ENCODE measurements at regions not wholly inside any gene's neighbourhood (a gene's known extent, or its start where the extent isn't known, plus 50 kb on each side); places are given as distances from the start of the nearest gene placed in this dataset.
"Not testable (repeated sequence)": the region's sequence is repeated elsewhere in the genome, so short reads cannot be mapped to it uniquely, and the experiment has no call there.

DNA sequence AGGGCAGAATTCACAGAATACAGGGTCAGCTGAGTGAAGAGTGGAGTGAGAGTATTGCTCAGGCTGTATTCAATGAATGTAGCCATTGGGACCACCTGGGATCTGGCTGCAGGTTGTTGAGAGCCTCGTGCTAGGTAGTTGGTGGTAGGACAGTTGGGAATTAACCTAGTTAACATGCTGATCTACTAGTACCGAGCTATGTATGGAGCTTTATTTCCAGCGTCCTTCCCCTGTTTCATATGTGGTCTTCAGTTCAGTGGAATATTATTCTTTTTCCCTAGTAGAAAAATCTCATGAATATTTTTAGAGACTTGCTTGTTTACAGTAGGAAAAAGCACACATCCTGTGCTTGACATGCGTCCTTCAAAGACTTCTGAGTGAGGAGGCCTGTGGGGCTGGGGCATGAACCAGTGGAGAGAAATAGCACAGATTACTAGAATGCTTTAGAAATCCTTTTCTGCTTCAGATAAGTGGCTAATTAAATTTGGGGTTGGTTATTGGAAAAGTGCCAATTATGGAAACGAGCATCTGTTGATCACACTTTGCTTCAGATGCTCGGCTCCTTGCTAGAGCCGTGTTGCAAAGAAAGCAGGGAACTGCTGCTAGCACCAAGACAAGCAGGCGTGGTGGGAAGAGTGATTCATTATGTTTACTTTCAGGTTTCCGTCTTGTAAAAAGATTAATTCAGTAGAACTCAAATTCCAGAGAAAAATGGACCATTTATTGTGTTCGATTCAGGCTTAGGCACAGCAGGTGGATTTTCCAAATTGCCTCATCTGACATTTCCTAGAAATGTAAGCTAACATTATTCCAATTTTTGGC lies 53.6 kb downstream of the ARF6 start:
- no peak for DNase-seq (ENCODE audit: low read depth)

DNA sequence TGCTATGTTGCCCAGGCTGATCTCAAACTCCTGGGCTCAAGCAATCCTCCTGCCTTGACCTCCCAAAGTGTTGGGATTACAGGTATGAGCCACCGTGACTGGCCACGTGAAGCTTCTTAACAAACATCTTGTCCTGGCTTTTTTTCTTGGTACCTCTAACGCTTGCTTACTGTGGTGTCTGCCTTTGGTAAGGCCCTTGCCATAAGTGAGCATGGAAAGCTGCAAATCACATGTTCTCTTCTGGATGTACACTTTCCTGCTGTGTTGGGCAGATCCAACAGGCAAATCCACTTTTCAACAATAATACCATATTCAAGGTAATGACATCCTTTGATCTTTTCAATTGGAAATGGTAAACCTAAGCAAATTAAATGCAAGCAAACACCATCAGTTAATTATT lies 54.6 kb downstream of the ARF6 start:
- DNase-seq (ENCODE audit: low read depth): no peak

GRCh38 chr14:49950275-49951228 lies 57.7 kb downstream of the ARF6 start:
- DNase-seq (ENCODE audit: low read depth): no peak

DNA sequence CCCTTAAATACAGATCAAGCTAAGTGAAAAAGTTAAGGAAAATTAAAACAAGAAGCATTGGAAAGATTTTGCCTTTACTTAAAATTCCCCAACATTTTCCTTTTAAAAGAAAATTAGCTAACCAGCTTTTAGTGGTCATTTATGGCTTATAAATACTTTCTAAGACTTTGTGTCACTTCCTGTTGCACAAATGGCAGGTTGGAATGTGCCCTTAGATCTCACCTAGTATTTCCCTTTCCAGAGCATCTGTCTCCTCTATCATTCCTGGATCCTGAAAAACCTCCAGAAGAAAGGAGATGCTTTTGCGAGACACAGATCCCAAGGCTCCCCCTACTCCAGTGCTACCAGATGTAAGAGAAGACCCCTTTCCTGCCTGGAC lies 58.3 kb downstream of the ARF6 start:
- DNase-seq (ENCODE audit: low read depth): no peak

DNA sequence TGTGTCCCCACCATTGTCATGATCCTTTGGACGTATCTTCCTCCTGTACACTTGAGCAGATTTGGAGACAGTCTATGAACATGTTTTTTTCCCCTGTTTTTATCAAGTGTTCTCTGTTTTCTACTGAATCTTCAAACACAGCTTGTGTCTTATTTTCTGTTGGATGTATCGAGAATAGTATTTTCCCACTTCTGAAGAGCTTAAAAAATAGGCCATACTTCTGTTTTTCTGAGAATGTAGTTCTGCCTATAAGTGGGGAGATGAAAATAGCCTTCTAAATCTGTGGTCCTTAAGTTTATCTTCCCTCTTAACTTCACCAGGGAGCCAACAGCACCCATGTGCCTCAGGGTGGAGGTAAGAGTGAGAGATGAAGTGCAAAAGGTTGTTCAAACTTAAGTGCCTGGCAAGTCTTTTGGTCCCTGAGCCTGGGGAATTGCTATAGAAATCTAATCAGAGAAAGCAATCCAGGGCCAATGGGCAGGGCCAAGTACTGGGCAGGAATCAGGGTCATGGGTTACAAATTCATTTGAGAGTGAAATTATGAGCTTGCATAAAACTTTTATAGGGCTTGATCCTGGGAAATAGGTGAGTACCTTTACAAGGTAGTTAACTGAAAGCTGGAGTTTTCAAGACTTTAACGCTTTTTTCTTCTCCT lies 58.9 kb downstream of the ARF6 start:
- DNase-seq (ENCODE audit: low read depth): no peak

GRCh38 chr14:49953196-49953595 lies 60.3 kb downstream of the ARF6 start:
- DNase-seq (ENCODE audit: low read depth): no peak

GRCh38 chr14:49954171-49954631 lies 61.3 kb downstream of the ARF6 start:
- DNase-seq (ENCODE audit: low read depth): no peak

DNA sequence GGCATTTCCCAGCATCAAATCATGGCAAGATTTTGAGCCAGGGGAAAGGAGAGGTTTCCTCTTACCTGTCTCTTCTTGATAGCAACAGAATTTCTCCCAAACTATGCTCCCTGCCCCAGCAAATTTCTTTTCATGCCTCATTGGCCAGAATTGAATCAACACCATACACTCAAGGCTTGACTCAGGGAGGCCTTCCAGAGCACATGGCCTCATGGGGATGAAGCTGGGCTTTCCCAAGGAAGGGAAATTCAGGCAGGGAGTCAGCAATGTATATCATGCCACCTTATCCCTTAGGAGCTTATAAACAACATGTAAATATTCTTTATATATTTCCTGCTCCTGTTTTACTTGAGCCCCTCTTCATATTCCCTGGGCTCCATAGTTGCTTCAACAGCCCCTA lies 62.1 kb downstream of the ARF6 start:
- DNase-seq (ENCODE audit: low read depth): no peak

DNA sequence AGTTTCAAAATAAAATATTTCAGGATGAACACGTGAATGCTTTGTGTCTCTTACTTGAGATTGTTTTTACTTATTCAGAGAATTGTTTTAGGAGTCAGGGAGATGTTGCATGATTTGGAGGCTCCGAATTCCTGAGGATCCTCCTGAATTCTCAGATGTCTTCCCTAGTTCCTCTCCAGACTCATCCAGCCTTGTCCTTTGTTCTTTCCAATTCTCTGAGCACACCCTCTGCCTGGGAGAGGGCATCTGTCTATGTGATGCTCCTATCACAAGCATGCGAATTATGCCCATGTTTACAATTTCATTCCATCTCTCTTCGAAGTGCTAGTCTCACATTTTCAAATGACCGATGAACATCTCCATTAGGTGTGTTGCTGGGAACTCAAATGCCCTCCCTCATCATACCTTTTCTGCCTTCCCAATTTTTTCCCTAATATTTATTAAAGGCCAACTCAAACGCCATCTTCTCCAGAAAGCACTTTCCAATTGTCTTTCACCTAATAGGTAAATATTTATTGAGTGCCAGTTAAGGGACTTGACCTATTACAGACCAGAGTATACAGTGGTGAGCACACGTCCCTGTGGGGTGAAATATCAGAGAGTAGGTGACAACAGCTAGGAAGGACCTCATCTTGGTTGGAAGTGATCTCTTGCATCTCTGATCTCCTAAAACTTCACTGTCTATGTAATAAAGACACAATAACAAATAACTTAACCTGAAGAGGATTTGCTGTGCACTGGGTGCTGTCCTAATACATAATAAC lies 64.4 kb downstream of the ARF6 start:
- no peak for DNase-seq (ENCODE audit: low read depth)

GRCh38 chr14:49959822-49960408 lies 67.0 kb downstream of the ARF6 start:
- DNase-seq (ENCODE audit: low read depth): no peak

DNA sequence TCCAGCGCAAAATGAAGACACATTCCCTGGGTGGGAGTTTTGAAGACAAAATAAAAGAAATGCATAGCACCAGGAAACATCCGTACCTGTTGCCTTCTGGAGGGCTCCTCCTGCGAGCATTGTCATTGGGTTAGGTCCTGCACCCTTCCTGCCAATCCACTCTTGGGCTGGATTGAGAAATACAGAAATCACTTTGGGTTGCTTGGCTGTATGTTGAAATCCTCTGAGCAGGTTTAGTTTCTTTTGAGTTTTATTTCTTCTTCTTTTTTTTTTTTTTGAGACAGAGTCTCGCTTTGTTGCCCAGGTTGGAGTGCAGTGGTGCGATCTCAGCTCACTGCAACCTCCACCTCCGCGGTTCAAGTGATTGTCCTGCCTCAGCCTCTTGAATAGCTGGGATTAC lies 67.6 kb downstream of the ARF6 start:
- no peak for DNase-seq (ENCODE audit: low read depth)

DNA sequence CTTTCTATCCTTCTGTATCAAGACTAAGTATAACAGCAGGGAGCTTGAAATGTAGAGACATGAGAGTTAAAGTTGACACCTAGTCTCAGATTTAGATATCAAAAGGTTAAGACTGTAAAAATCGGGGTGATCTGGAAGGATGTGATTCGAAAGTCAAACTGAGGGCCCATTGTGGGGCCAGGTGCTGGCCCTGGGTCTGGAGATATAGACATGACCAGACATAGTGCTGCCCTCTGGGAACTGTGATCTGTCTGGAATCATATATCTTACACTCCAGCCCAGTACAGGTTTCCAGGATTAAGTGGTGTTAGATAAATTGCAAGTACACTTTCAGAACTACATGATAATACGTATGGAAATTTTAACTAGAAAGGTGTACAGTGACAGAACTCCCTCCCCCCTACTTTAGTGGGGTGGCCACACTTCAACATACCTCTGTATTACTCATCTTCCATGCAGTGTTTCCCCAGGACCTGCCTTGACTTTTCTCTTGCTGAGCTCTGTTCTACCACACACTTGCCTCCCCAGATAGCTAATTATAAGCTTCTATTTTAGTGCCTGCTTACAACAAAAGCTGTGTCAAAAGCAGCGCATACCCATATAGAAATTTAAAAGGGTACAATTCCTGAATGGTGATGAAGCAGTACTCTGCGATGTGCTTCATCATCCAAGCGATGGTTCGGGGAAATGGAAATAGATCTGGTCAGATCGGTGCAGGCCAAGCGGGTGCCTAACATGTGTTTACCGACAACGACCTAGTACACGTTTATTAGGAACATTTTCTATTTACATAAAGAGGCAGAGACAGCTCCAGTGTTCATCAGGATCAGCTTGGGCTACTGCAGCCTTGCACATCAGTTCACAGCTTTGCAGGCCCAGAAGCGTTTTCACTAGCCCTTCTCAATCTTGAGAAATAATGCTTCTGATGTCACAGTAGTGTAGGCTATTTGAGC lies 68.7 kb downstream of the ARF6 start:
- no peak for DNase-seq (ENCODE audit: low read depth)

GRCh38 chr14:49962621-49963020 lies 69.7 kb downstream of the ARF6 start:
- no peak for DNase-seq (ENCODE audit: low read depth)

GRCh38 chr14:49965068-49965651 lies 72.3 kb downstream of the ARF6 start:
- not testable (repeated sequence) for DNase-seq (ENCODE audit: low read depth)

GRCh38 chr14:49966304-49966809 lies 73.5 kb downstream of the ARF6 start:
- no peak for DNase-seq (ENCODE audit: low read depth)

DNA sequence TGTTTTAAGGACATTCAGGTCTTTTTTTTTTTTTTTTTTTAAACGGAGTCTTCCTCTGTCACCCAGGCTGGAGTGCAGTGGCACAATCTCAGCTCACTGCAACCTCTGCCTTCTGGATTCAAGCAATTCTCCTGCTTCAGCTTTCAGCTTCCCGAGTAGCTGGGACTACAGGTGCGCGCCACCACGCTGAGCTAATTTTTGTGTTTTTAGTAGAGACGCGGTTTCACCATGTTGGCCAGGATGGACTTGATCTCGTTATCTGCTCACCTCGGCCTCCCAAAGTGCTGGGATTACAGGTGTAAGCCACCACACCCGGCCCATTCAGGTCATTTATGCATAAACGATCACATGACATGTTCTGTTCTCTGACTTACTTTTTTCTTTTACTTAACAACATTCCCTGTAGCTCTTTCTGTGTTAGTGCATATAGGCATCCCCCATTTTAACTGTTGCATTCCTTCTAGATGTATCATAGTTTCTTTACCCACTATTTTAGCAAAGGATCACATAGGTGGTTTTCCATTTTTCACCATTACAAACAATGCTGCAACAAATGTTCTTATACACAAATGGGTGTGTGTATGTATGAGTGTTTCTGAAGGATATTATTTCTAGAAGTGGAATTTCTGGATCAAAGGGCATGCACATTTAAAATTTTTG lies 74.2 kb downstream of the ARF6 start:
- DNase-seq (ENCODE audit: low read depth): no peak

- no peak for DNase-seq (ENCODE audit: low read depth)
Observed at GRCh38 chr14:49969961-49970360, 77.1 kb downstream of the ARF6 start.

DNA sequence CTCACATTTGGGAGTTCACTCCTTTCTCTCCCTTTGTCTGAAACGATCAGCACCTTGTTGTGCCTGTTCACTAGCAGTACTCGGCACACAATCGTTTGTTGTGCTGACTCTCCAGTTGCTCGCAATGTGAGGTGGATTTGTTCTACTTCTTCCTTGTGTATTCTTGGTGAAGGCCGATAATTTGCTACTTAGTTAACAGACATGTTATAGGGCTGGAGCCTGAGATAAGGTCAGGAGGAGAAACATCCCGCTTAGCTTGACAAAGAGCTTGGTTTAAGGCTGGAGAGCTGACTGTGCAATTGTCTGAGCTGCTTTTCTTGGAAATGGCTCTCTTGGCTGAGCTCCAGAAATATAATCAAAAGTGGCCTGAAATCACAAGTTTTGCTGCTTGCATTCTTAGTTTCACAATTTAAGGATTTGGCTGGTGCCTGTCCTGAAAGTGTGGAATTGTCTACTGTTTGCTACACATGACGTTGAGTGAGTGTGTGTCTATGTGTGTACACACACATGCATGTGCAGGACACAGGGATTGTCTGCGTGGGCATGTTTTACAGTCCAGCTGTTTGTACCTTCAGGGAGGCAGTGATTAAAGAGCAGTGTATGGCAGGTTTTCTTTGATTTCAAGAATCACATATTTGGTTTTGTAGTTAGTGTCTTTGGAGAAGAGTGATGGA lies 77.7 kb downstream of the ARF6 start:
- no peak for DNase-seq (ENCODE audit: low read depth)

Data from HS-5 (cell line).